ENCODE measurements at regions not wholly inside any gene's neighbourhood (a gene's known extent, or its start where the extent isn't known, plus 50 kb on each side); places are given as distances from the start of the nearest gene placed in this dataset.
"Not testable (repeated sequence)": the region's sequence is repeated elsewhere in the genome, so short reads cannot be mapped to it uniquely, and the experiment has no call there.

GRCh38 chr21:5227252-5227651, 5294.1 kb upstream of the TPTE start:
- H3K36me3 ChIP-seq (ENCODE audit: insufficient read depth, low read length); DNase-seq (ENCODE audit: low spot score); H3K9me2 ChIP-seq (ENCODE audit: insufficient read depth, low read length); CTCF ChIA-PET (ENCODE audit: unreplicated experiment); BruUV-seq (replicated peaks); POLR2A ChIA-PET; H4K20me1 ChIP-seq (ENCODE audit: insufficient read depth, low read length); H2AFZ ChIP-seq (ENCODE audit: low read length); intact Hi-C loops (cut with micrococcal nuclease; ENCODE audit: unreplicated experiment); H3K27ac ChIP-seq (ENCODE audit: low read depth, low read length, poor library complexity, severe bottlenecking); H3K4me1 ChIP-seq (ENCODE audit: insufficient read depth, low read length, poor library complexity, severe bottlenecking); H3K79me2 ChIP-seq (ENCODE audit: insufficient read depth, low read depth, low read length); H3K4me2 ChIP-seq (ENCODE audit: low read length); H3K4me3 ChIP-seq (ENCODE audit: low read depth, low read length, poor library complexity, severe bottlenecking): not testable (repeated sequence)
- H3K9me3 ChIP-seq (ENCODE audit: low read length) = peaks cover 17% of the 10 kb centered on the region

GRCh38 chr21:5230561-5230960, 5290.8 kb upstream of the TPTE start:
- H2AFZ ChIP-seq (ENCODE audit: low read length); H4K20me1 ChIP-seq (ENCODE audit: insufficient read depth, low read length); H3K79me2 ChIP-seq (ENCODE audit: insufficient read depth, low read depth, low read length); H3K36me3 ChIP-seq (ENCODE audit: insufficient read depth, low read length); H3K27ac ChIP-seq (ENCODE audit: low read depth, low read length, poor library complexity, severe bottlenecking); H3K4me1 ChIP-seq (ENCODE audit: insufficient read depth, low read length, poor library complexity, severe bottlenecking); H3K4me3 ChIP-seq (ENCODE audit: low read depth, low read length, poor library complexity, severe bottlenecking); H3K9me2 ChIP-seq (ENCODE audit: insufficient read depth, low read length); DNase-seq (ENCODE audit: low spot score); CTCF ChIA-PET (ENCODE audit: unreplicated experiment); intact Hi-C loops (cut with micrococcal nuclease; ENCODE audit: unreplicated experiment); BruUV-seq (replicated peaks); POLR2A ChIA-PET; H3K4me2 ChIP-seq (ENCODE audit: low read length): not testable (repeated sequence)
- H3K9me3 ChIP-seq (ENCODE audit: low read length) = peaks cover 29% of the 10 kb centered on the region

GRCh38 chr21:5231261-5231660, 5290.1 kb upstream of the TPTE start:
- H2AFZ ChIP-seq (ENCODE audit: low read length); H3K36me3 ChIP-seq (ENCODE audit: insufficient read depth, low read length); POLR2A ChIA-PET; H3K27ac ChIP-seq (ENCODE audit: low read depth, low read length, poor library complexity, severe bottlenecking); H3K79me2 ChIP-seq (ENCODE audit: insufficient read depth, low read depth, low read length); H3K4me1 ChIP-seq (ENCODE audit: insufficient read depth, low read length, poor library complexity, severe bottlenecking); DNase-seq (ENCODE audit: low spot score); intact Hi-C loops (cut with micrococcal nuclease; ENCODE audit: unreplicated experiment); CTCF ChIA-PET (ENCODE audit: unreplicated experiment); H4K20me1 ChIP-seq (ENCODE audit: insufficient read depth, low read length); H3K9me2 ChIP-seq (ENCODE audit: insufficient read depth, low read length); H3K4me3 ChIP-seq (ENCODE audit: low read depth, low read length, poor library complexity, severe bottlenecking); H3K4me2 ChIP-seq (ENCODE audit: low read length); BruUV-seq (replicated peaks): not testable (repeated sequence)
- peaks cover 29% of the 10 kb centered on the region for H3K9me3 ChIP-seq (ENCODE audit: low read length)

- H3K79me2 ChIP-seq (ENCODE audit: insufficient read depth, low read depth, low read length); H3K9me2 ChIP-seq (ENCODE audit: insufficient read depth, low read length); H3K4me2 ChIP-seq (ENCODE audit: low read length); CTCF ChIA-PET (ENCODE audit: unreplicated experiment); BruUV-seq (replicated peaks); H4K20me1 ChIP-seq (ENCODE audit: insufficient read depth, low read length); intact Hi-C loops (cut with micrococcal nuclease; ENCODE audit: unreplicated experiment); H3K4me3 ChIP-seq (ENCODE audit: low read depth, low read length, poor library complexity, severe bottlenecking); H3K4me1 ChIP-seq (ENCODE audit: insufficient read depth, low read length, poor library complexity, severe bottlenecking); DNase-seq (ENCODE audit: low spot score); POLR2A ChIA-PET; H3K36me3 ChIP-seq (ENCODE audit: insufficient read depth, low read length); H3K27ac ChIP-seq (ENCODE audit: low read depth, low read length, poor library complexity, severe bottlenecking); H2AFZ ChIP-seq (ENCODE audit: low read length): not testable (repeated sequence)
- peaks cover 29% of the 10 kb centered on the region for H3K9me3 ChIP-seq (ENCODE audit: low read length)
Measured at GRCh38 chr21:5232176-5232958, 5289.0 kb upstream of the TPTE start.

- H3K79me2 ChIP-seq (ENCODE audit: insufficient read depth, low read depth, low read length); DNase-seq (ENCODE audit: low spot score); H3K9me2 ChIP-seq (ENCODE audit: insufficient read depth, low read length); H3K4me1 ChIP-seq (ENCODE audit: insufficient read depth, low read length, poor library complexity, severe bottlenecking); H3K36me3 ChIP-seq (ENCODE audit: insufficient read depth, low read length); intact Hi-C loops (cut with micrococcal nuclease; ENCODE audit: unreplicated experiment); H3K27ac ChIP-seq (ENCODE audit: low read depth, low read length, poor library complexity, severe bottlenecking); POLR2A ChIA-PET; H4K20me1 ChIP-seq (ENCODE audit: insufficient read depth, low read length); H3K4me3 ChIP-seq (ENCODE audit: low read depth, low read length, poor library complexity, severe bottlenecking); H2AFZ ChIP-seq (ENCODE audit: low read length); H3K4me2 ChIP-seq (ENCODE audit: low read length); BruUV-seq (replicated peaks); CTCF ChIA-PET (ENCODE audit: unreplicated experiment): not testable (repeated sequence)
- H3K9me3 ChIP-seq (ENCODE audit: low read length) = peaks cover 34% of the 10 kb centered on the region
Measured at GRCh38 chr21:5235761-5236160, 5285.6 kb upstream of the TPTE start.

- H3K4me2 ChIP-seq (ENCODE audit: low read length); POLR2A ChIA-PET; H3K27ac ChIP-seq (ENCODE audit: low read depth, low read length, poor library complexity, severe bottlenecking); H3K4me1 ChIP-seq (ENCODE audit: insufficient read depth, low read length, poor library complexity, severe bottlenecking); H3K9me2 ChIP-seq (ENCODE audit: insufficient read depth, low read length); BruUV-seq (replicated peaks); DNase-seq (ENCODE audit: low spot score); H3K36me3 ChIP-seq (ENCODE audit: insufficient read depth, low read length); H4K20me1 ChIP-seq (ENCODE audit: insufficient read depth, low read length); H3K79me2 ChIP-seq (ENCODE audit: insufficient read depth, low read depth, low read length); CTCF ChIA-PET (ENCODE audit: unreplicated experiment); intact Hi-C loops (cut with micrococcal nuclease; ENCODE audit: unreplicated experiment); H3K4me3 ChIP-seq (ENCODE audit: low read depth, low read length, poor library complexity, severe bottlenecking); H2AFZ ChIP-seq (ENCODE audit: low read length): not testable (repeated sequence)
- H3K9me3 ChIP-seq (ENCODE audit: low read length) = peaks cover 33% of the 10 kb centered on the region
Measured at GRCh38 chr21:5236846-5237675, 5284.3 kb upstream of the TPTE start.

Measured in OCI-LY7 (cell line).